ENCODE measurements at regions not wholly inside any gene's neighbourhood (a gene's known extent, or its start where the extent isn't known, plus 50 kb on each side); places are given as distances from the start of the nearest gene placed in this dataset.
"Not testable (repeated sequence)": the region's sequence is repeated elsewhere in the genome, so short reads cannot be mapped to it uniquely, and the experiment has no call there.

GRCh38 chr2:16464641-16465040, 201.0 kb downstream of the CYRIA start:
- DNase-seq (ENCODE audit: low read depth in 3 of 3) = no peak

- no peak for DNase-seq (ENCODE audit: low read depth in 3 of 3)
Observed at GRCh38 chr2:16462958-16463357, 202.7 kb downstream of the CYRIA start.

- DNase-seq (ENCODE audit: low read depth in 3 of 3) = no peak
Observed at GRCh38 chr2:16461672-16462071, 204.0 kb downstream of the CYRIA start.

GRCh38 chr2:16459606-16460005, 206.0 kb downstream of the CYRIA start:
- no peak for DNase-seq (ENCODE audit: low read depth in 3 of 3)

- DNase-seq (ENCODE audit: low read depth in 3 of 3) = no peak
Observed at GRCh38 chr2:16454621-16455020, 211.0 kb downstream of the CYRIA start.

- DNase-seq (ENCODE audit: low read depth in 3 of 3) = no peak
Observed at GRCh38 chr2:16452123-16452522, 213.5 kb downstream of the CYRIA start.

- no peak for DNase-seq (ENCODE audit: low read depth in 3 of 3)
Observed at GRCh38 chr2:16446706-16447105, 218.9 kb downstream of the CYRIA start.

- DNase-seq (ENCODE audit: low read depth in 3 of 3) = no peak
Observed at GRCh38 chr2:16442971-16443370, 222.7 kb downstream of the CYRIA start.

GRCh38 chr2:16441431-16441830, 224.2 kb downstream of the CYRIA start:
- no peak for DNase-seq (ENCODE audit: low read depth in 3 of 3)

- no peak for DNase-seq (ENCODE audit: low read depth in 3 of 3)
Observed at GRCh38 chr2:16440898-16441297, 224.7 kb downstream of the CYRIA start.

- no peak for DNase-seq (ENCODE audit: low read depth in 3 of 3)
Observed at GRCh38 chr2:16438613-16439321, 226.9 kb downstream of the CYRIA start.

- no peak for DNase-seq (ENCODE audit: low read depth in 3 of 3)
Observed at GRCh38 chr2:16437189-16437588, 228.4 kb downstream of the CYRIA start.

GRCh38 chr2:16434393-16434792, 231.2 kb downstream of the CYRIA start:
- no peak for DNase-seq (ENCODE audit: low read depth in 3 of 3)

- DNase-seq (ENCODE audit: low read depth in 3 of 3) = no peak
Observed at GRCh38 chr2:16430846-16431245, 234.8 kb downstream of the CYRIA start.

- DNase-seq (ENCODE audit: low read depth in 3 of 3) = no peak
Observed at GRCh38 chr2:16429431-16430145, 236.0 kb downstream of the CYRIA start.

- no peak for DNase-seq (ENCODE audit: low read depth in 3 of 3)
Observed at GRCh38 chr2:16429002-16429401, 236.6 kb downstream of the CYRIA start.

GRCh38 chr2:16425462-16426336, 239.9 kb downstream of the CYRIA start:
- no peak for DNase-seq (ENCODE audit: low read depth in 3 of 3)

GRCh38 chr2:16420421-16420820, 245.2 kb downstream of the CYRIA start:
- DNase-seq (ENCODE audit: low read depth in 3 of 3) = no peak

- DNase-seq (ENCODE audit: low read depth in 3 of 3) = no peak
Observed at GRCh38 chr2:16417726-16418125, 247.9 kb downstream of the CYRIA start.

- no peak for DNase-seq (ENCODE audit: low read depth in 3 of 3)
Observed at GRCh38 chr2:16416651-16417050, 249.0 kb downstream of the CYRIA start.

GRCh38 chr2:16415861-16416260, 249.8 kb downstream of the CYRIA start:
- not testable (repeated sequence) for DNase-seq (ENCODE audit: low read depth in 3 of 3)

GRCh38 chr2:16413947-16414346, 251.7 kb downstream of the CYRIA start:
- no peak for DNase-seq (ENCODE audit: low read depth in 3 of 3)

Data from stimulated activated CD4-positive, alpha-beta T cell treated with anti-CD3 and anti-CD28 coated beads, TNF-alpha, amount 100 ng/mL, for 4 hours (primary cell).